CD4-positive, alpha-beta T cell treated with Interleukin-4 for 1 hour (primary cell): ENCODE measurements at regions not wholly inside any gene's neighbourhood (a gene's known extent, or its start where the extent isn't known, plus 50 kb on each side); places are given as distances from the start of the nearest gene placed in this dataset.

Experiments used
- DNase-seq, 2 donors: peaks; one replicate each; pipeline ENCODE4 v3.0.0-alpha.2; 2020 to 2022

GRCh38 chr15:70291305-70292075 is 193.8 kb upstream of the TLE3 start:
- no peak for DNase-seq

GRCh38 chr15:70290708-70291107 is 193.0 kb upstream of the TLE3 start:
- DNase-seq = no peak

- no peak for DNase-seq
Observed at GRCh38 chr15:70289191-70289955, 191.7 kb upstream of the TLE3 start.

GRCh38 chr15:70286113-70286806 is 188.5 kb upstream of the TLE3 start:
- no peak for DNase-seq

- peak in 1 of 2 donors; percentile 32 for DNase-seq
Observed at GRCh38 chr15:70284438-70285214, 186.9 kb upstream of the TLE3 start.

GRCh38 chr15:70283511-70283910 is 185.8 kb upstream of the TLE3 start:
- no peak for DNase-seq

GRCh38 chr15:70281811-70282307 is 184.1 kb upstream of the TLE3 start:
- peak in 1 of 2 donors; percentile 38 for DNase-seq

GRCh38 chr15:70281261-70281810 is 183.6 kb upstream of the TLE3 start:
- no peak for DNase-seq

- DNase-seq = no peak
Observed at GRCh38 chr15:70280781-70281180, 183.1 kb upstream of the TLE3 start.

GRCh38 chr15:70279096-70279495 is 181.4 kb upstream of the TLE3 start:
- no peak for DNase-seq

GRCh38 chr15:70278644-70279043 is 180.9 kb upstream of the TLE3 start:
- DNase-seq = no peak

- DNase-seq = peak in 1 of 2 donors; percentile 3
Observed at GRCh38 chr15:70277556-70277955, 179.8 kb upstream of the TLE3 start.

GRCh38 chr15:70276401-70276800 is 178.7 kb upstream of the TLE3 start:
- no peak for DNase-seq

- DNase-seq = peak in 1 of 2 donors; percentile 7
Observed at GRCh38 chr15:70275461-70276138, 177.9 kb upstream of the TLE3 start.

- peak in 1 of 2 donors; percentile 2 for DNase-seq
Observed at GRCh38 chr15:70274908-70275307, 177.2 kb upstream of the TLE3 start.

GRCh38 chr15:70274255-70274880 is 176.7 kb upstream of the TLE3 start:
- DNase-seq = no peak

- DNase-seq = no peak
Observed at GRCh38 chr15:70273808-70274207, 176.1 kb upstream of the TLE3 start.

- DNase-seq = no peak
Observed at GRCh38 chr15:70272565-70273355, 175.0 kb upstream of the TLE3 start.

GRCh38 chr15:70271422-70272088 is 173.8 kb upstream of the TLE3 start:
- DNase-seq = peak in 1 of 2 donors; percentile 60

GRCh38 chr15:70270752-70271111 is 173.0 kb upstream of the TLE3 start:
- DNase-seq = no peak
